ENCODE measurements at regions not wholly inside any gene's neighbourhood (a gene's known extent, or its start where the extent isn't known, plus 50 kb on each side); places are given as distances from the start of the nearest gene placed in this dataset.

GRCh38 chr11:112368381-112368780 lies 107.7 kb upstream of the PLET1 start:
- no peak for TF ChIP-seq CTCF (IDR thresholded peaks at IDR 0.05)
- no peak for TF ChIP-seq POLR2A (IDR thresholded peaks at IDR 0.05)
